Esophagus squamous epithelium (tissue), 4 donors: ENCODE measurements at regions not wholly inside any gene's neighbourhood (a gene's known extent, or its start where the extent isn't known, plus 50 kb on each side); places are given as distances from the start of the nearest gene placed in this dataset.

Source experiments
- POLR2A ChIP-seq, 4 donors: fragments of 450-650 bp; IDR thresholded peaks; one replicate each; pipeline ENCODE4 v1.6.1; 2017; ENCODE audit warnings: antibody characterized with exemption in 4 of 4, mild to moderate bottlenecking in 4 of 4, moderate library complexity in 3 of 4
- TF ChIP-seq, protein P1 (sequence below), 6 experiments: fragments of 450-650 bp in 4 of 6; fragments of 200-600 bp in 2 of 6; sonication (generic) in 2 of 6; IDR thresholded peaks; one replicate each; pipeline ENCODE4 v1.5.1; 2016 to 2019; ENCODE audit warnings: antibody characterized with exemption in 6 of 6, mild to moderate bottlenecking in 4 of 6, moderate library complexity in 4 of 6

DNA sequence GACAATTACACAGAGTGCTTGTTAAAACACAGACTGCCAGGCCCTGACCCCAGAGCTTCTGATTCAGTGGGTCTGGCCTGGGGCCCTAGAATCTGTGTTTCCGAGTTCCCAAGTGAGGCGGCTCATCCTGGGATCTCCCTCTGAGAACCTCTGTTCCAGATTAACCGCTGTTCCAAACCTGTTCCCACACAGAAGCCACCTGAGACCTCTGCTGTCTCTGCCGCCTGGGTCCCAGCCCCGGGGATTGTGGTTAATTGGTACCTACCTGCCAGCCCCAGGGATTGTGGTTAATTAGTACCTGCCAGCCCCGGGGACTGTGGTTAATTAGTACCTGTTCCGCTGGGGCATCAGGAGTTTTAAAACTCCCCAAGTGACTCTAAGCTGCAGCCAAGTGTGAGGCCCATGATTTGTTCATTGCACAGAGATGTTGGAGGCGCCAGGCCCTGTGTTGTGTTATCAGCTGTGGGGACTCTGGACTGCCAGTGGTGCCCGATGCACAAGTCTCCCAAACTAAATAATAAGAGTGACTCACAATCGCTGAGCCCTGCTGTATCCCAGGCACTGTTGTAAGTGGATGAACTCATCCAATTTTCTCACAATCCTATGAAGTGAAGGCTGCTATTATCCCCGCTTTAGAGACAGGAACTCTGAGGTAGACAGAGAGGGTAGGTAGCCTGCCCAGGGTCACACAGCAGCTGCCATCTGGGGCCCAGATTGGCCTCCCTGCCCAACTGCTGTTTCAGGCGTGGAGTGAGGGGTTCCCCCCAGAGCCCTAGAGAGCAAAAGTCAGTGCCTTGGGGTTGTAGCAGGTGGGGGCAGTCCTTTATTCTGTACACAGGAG lies 219.7 kb downstream of the IRF8 start:
- TF ChIP-seq, protein P1, sequence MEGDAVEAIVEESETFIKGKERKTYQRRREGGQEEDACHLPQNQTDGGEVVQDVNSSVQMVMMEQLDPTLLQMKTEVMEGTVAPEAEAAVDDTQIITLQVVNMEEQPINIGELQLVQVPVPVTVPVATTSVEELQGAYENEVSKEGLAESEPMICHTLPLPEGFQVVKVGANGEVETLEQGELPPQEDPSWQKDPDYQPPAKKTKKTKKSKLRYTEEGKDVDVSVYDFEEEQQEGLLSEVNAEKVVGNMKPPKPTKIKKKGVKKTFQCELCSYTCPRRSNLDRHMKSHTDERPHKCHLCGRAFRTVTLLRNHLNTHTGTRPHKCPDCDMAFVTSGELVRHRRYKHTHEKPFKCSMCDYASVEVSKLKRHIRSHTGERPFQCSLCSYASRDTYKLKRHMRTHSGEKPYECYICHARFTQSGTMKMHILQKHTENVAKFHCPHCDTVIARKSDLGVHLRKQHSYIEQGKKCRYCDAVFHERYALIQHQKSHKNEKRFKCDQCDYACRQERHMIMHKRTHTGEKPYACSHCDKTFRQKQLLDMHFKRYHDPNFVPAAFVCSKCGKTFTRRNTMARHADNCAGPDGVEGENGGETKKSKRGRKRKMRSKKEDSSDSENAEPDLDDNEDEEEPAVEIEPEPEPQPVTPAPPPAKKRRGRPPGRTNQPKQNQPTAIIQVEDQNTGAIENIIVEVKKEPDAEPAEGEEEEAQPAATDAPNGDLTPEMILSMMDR (IDR thresholded peaks at IDR 0.05) = no peak
- TF ChIP-seq POLR2A (IDR thresholded peaks at IDR 0.05) = no peak
